RWPE2 (cell line): ENCODE measurements at regions not wholly inside any gene's neighbourhood (a gene's known extent, or its start where the extent isn't known, plus 50 kb on each side); places are given as distances from the start of the nearest gene placed in this dataset.
"Not testable (repeated sequence)": the region's sequence is repeated elsewhere in the genome, so short reads cannot be mapped to it uniquely, and the experiment has no call there.

Experiments
- ATAC-seq: fragments of 200-7000 bp; cut with Tn5 transposase; 3 replicates; pipeline ENCODE4 v1.9.1; 2021; ENCODE audit warnings: low read depth
- DNase-seq: peaks from one replicate; pipeline ENCODE4 v3.0.0-alpha.2; 2020; ENCODE audit warnings: low spot score
- H3K27ac ChIP-seq: fragments of 450-650 bp; 2 replicates; pipeline ENCODE4 v1.5.1; 2017; ENCODE audit warnings: mild to moderate bottlenecking; ENCODE audit not compliant: poor library complexity, severe bottlenecking
- H3K27me3 ChIP-seq: fragments of 250-450 bp; sonication (Bioruptor Pico); 2 replicates; pipeline ENCODE4 v1.5.1; 2021; ENCODE audit warnings: mild to moderate bottlenecking, moderate library complexity; ENCODE audit not compliant: insufficient read depth, poor library complexity, severe bottlenecking
- H3K36me3 ChIP-seq: fragments of 250-450 bp; sonication (Bioruptor Pico); 2 replicates; pipeline ENCODE4 v1.5.1; 2020; ENCODE audit warnings: low read depth, mild to moderate bottlenecking, moderate library complexity
- H3K4me1 ChIP-seq: fragments of 250-450 bp; sonication (Bioruptor Pico); 2 replicates; pipeline ENCODE4 v1.5.1; 2021; ENCODE audit warnings: mild to moderate bottlenecking, moderate library complexity; ENCODE audit not compliant: insufficient read depth, poor library complexity, severe bottlenecking
- H3K4me3 ChIP-seq: fragments of 250-450 bp; sonication (Bioruptor Pico); 2 replicates; pipeline ENCODE4 v1.5.1; 2021; ENCODE audit warnings: mild to moderate bottlenecking, moderate library complexity; ENCODE audit not compliant: severe bottlenecking
- H3K9me3 ChIP-seq: fragments of 250-450 bp; sonication (Bioruptor Pico); 2 replicates; pipeline ENCODE4 v1.5.1; 2021; ENCODE audit warnings: mild to moderate bottlenecking, moderate library complexity; ENCODE audit not compliant: severe bottlenecking
- CTCF ChIP-seq: fragments of 450-650 bp; IDR thresholded peaks from one replicate; pipeline ENCODE4 v1.5.1; 2017; ENCODE audit warnings: mild to moderate bottlenecking, moderate library complexity; ENCODE audit not compliant: poor library complexity, severe bottlenecking

DNA sequence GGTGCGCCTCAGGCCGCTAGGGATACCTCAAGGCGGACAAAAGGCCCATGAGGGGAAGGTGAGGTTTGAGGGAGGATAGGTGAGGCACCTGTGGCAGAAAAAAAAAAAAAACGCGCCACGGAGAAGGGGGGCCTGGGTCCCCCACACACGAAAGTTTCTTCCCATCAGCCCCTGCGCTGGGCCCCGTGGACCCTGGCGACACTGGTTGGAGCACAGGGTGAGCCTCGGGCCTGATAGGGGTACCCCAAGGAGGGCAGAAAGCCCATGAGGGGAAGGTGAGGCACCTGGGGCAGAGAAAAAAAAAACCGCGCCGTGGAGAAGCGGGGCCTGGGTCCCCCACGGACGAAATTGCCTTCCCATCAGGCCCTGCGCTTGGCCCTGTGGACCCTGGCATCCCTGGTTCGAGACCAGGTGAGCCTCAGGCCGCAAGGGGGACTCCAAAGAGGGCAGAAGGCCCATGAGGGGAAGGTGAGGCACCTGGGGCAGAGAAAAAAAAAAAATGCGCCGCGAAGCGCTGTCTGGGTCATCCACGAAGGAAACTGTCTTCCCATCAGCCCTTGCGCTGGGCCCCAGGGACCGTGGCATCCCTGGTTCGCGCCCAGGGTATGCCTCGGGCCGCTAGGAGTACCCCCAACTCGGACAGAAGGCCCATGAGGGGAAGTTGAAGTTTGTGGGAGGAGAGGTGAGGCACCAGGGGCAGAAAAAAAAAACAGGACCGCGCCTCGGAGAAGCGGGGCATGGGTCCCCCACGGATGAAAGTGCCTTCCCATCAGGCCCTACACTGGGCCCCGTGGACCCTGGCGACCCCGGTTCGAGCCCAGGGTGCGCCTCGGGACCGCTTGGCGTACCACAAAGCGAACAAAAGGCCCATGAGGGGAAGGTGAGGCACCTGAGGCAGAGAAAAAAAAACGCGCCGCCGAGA, 226.2 kb downstream of the CCDC74A start:
- DNase-seq: no peak
- H3K4me3 ChIP-seq: no peak overlapping the region
- H3K36me3 ChIP-seq: no peaks in the 10 kb centered on the region

GRCh38 chr2:131754929-131755720, 227.4 kb downstream of the CCDC74A start:
- no peak overlapping the region for H3K4me3 ChIP-seq
- H3K9me3 ChIP-seq: no peaks in the 10 kb centered on the region
- no peaks in the 10 kb centered on the region for H3K27me3 ChIP-seq
- ATAC-seq: no peak
- DNase-seq: no peak
- no peak overlapping the region for H3K27ac ChIP-seq
- H3K36me3 ChIP-seq: no peaks in the 10 kb centered on the region
- TF ChIP-seq CTCF: no peak
- H3K4me1 ChIP-seq: no peaks in the 10 kb centered on the region

More for the DNA sequence above, 226.2 kb downstream of the CCDC74A start:
- no peak for ATAC-seq
- no peak overlapping the region for H3K27ac ChIP-seq
- TF ChIP-seq CTCF: no peak
- H3K27me3 ChIP-seq: no peaks in the 10 kb centered on the region
- H3K9me3 ChIP-seq: no peaks in the 10 kb centered on the region
- no peaks in the 10 kb centered on the region for H3K4me1 ChIP-seq

DNA sequence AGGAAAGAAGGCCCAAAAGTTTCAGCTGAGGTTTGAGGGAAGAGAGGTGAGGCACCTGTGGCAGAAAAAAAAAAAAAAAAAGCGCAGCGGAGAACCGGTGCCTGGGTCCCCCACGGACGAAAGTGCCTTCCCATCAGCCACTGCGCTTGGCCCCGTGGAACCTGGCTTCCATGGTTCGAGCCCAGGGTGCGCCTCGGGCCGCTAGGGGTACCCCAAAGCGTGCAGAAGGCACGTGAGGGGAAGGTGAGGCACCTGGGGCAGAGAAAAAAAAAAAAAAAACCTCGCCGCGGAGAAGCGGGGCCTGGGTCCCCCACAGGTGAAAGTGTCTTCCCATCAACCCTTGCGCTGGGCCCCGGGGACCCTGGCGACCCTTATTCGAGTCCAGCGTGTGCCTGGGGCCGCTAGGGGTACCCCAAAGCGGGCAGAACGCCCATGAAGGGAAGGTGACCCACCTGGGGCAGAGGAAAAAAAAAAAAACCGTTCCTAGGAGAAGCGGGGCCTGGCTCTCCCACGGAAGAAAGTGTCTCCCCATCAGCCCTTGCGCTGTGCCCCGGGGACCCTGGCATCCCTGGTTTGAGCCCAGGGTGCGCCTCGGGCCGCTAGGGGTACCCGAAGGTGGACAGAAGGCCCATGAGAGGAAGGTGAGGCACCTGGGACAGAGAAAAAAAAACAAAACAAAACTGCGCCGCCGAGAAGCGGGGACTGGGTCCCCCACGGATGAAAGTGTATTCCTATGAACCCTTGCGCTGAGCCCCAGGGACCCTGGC, 228.6 kb downstream of the CCDC74A start:
- no peak for TF ChIP-seq CTCF
- Histone ChIP-seq H3K27me3 (no peaks in the 10 kb centered on the region), H3K9me3 (no peaks in the 10 kb centered on the region), H3K36me3 (no peaks in the 10 kb centered on the region), H3K4me3 (no peak overlapping the region), H3K27ac (no peak overlapping the region), H3K4me1 (no peaks in the 10 kb centered on the region)
- ATAC-seq (no peak), DNase-seq (peak; percentile 50)

GRCh38 chr2:131758941-131759340, 231.3 kb downstream of the CCDC74A start:
- H3K4me1 ChIP-seq, DNase-seq, H3K27me3 ChIP-seq, H3K9me3 ChIP-seq, H3K36me3 ChIP-seq, H3K27ac ChIP-seq, ATAC-seq, H3K4me3 ChIP-seq: not testable (repeated sequence)

DNA sequence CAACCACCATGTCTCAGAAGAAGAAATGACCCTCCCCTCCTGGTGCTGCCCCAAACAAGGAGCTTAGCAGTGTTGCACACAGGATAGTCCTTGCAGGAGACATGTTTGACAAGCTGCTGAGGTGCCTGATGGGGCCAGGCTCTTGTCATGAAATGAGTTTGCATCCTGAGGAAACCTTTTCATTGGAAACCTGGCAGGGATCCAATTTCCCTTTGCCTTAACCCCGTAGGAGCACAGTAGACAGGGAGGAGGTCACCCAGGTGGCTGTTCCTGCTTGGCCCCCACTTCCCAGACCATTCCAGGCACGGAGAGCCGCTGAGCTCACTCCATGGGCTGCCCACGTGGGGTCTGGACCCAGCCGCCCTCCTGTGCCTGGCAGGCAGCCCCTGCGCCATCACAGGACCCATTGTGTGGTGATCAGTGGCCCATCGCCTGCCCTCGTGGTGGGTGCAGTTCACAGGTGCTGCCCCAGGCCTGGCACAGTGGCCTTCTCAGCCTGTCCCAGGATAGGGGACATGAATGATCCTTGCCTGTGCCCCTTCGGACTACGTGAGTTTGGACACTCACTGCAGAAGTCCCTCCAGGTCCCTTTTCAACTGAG, 247.4 kb downstream of the CCDC74A start:
- not testable (repeated sequence) for DNase-seq, H3K4me3 ChIP-seq

DNA sequence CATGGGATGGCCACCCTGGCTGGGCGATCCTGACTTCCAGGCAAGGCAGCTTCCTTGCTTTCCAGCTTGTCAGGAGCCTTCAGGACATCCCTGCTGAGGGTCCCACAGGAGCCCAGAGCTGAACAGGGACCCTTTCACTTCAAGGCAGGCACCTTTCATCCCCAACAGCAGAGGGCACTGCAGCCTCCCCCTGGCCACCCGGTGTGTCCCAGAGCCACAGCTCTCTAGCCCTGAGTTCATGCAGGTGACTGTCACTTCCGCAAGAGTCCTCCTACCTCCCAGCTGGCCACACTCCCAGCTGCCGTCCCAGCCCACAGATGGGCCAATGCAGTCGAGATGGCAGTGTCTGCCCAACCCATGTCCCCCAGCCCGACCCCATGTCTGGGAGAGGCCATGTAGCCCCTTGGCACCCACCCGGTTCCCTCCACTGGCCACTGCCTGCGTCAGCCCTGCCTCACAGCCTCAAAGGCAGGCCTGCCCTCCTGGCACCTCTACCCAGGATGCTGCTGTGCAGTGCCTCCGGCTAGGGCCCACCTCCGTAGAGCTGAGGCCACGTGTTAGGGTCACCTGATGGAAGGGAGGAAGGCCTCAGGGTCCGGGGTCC, 248.3 kb downstream of the CCDC74A start:
- not testable (repeated sequence) for ATAC-seq, H3K27me3 ChIP-seq, DNase-seq, H3K4me1 ChIP-seq, H3K36me3 ChIP-seq, H3K27ac ChIP-seq, H3K4me3 ChIP-seq, H3K9me3 ChIP-seq

More for the DNA sequence above, 247.4 kb downstream of the CCDC74A start:
- not testable (repeated sequence) for H3K4me1 ChIP-seq, H3K27me3 ChIP-seq, H3K27ac ChIP-seq, H3K9me3 ChIP-seq, ATAC-seq, H3K36me3 ChIP-seq

- not testable (repeated sequence) for H3K9me3 ChIP-seq, H3K4me3 ChIP-seq, ATAC-seq, H3K27me3 ChIP-seq, H3K36me3 ChIP-seq, H3K27ac ChIP-seq, DNase-seq, H3K4me1 ChIP-seq
These were observed 252.8 kb downstream of the CCDC74A start for GRCh38 chr2:131780446-131780845.
